ENCODE measurements at regions not wholly inside any gene's neighbourhood (a gene's known extent, or its start where the extent isn't known, plus 50 kb on each side); places are given as distances from the start of the nearest gene placed in this dataset.

- no peak for TF ChIP-seq CTCF (IDR thresholded peaks at IDR 0.05)
- no peaks in the 10 kb centered on the region for H3K4me1 ChIP-seq
- DNase-seq = no peak
- H3K36me3 ChIP-seq = no peaks in the 10 kb centered on the region
- H3K4me3 ChIP-seq = no peak overlapping the region
- intact Hi-C loops (cut with DNase I; ENCODE audit: low total_unique reads) = no loop called here
- H3K27ac ChIP-seq = no peak overlapping the region
- H3K9me3 ChIP-seq = no peaks in the 10 kb centered on the region
- H3K27me3 ChIP-seq = no peaks in the 10 kb centered on the region
Measured at GRCh38 chr5:121024416-121025311, 560.6 kb downstream of the PRR16 start.

GRCh38 chr5:121025671-121026070, 561.6 kb downstream of the PRR16 start:
- Histone ChIP-seq H3K27ac (no peak overlapping the region), H3K36me3 (no peaks in the 10 kb centered on the region), H3K27me3 (no peaks in the 10 kb centered on the region), H3K4me1 (no peaks in the 10 kb centered on the region), H3K9me3 (no peaks in the 10 kb centered on the region), H3K4me3 (no peak overlapping the region)
- intact Hi-C loops (cut with DNase I; ENCODE audit: low total_unique reads) = no loop called here
- no peak for TF ChIP-seq CTCF (IDR thresholded peaks at IDR 0.05)
- no peak for DNase-seq

- DNase-seq = no peak
- Histone ChIP-seq H3K9me3 (no peaks in the 10 kb centered on the region), H3K4me3 (no peak overlapping the region), H3K27me3 (no peaks in the 10 kb centered on the region), H3K27ac (no peak overlapping the region), H3K4me1 (no peaks in the 10 kb centered on the region), H3K36me3 (no peaks in the 10 kb centered on the region)
- no peak for TF ChIP-seq CTCF (IDR thresholded peaks at IDR 0.05)
- intact Hi-C loops (cut with DNase I; ENCODE audit: low total_unique reads) = no loop called here
Measured at GRCh38 chr5:121027636-121028035, 563.5 kb downstream of the PRR16 start.

- Histone ChIP-seq H3K27me3 (no peaks in the 10 kb centered on the region), H3K9me3 (no peaks in the 10 kb centered on the region), H3K4me1 (no peaks in the 10 kb centered on the region), H3K36me3 (no peaks in the 10 kb centered on the region), H3K4me3 (no peak overlapping the region), H3K27ac (no peak overlapping the region)
- DNase-seq = no peak
- TF ChIP-seq CTCF (IDR thresholded peaks at IDR 0.05) = no peak
- intact Hi-C loops (cut with DNase I; ENCODE audit: low total_unique reads) = no loop called here
Measured at GRCh38 chr5:121029536-121030245, 565.6 kb downstream of the PRR16 start.

GRCh38 chr5:121031491-121031890, 567.4 kb downstream of the PRR16 start:
- intact Hi-C loops (cut with DNase I; ENCODE audit: low total_unique reads) = no loop called here

More at GRCh38 chr5:121031491-121031890, 567.4 kb downstream of the PRR16 start:
- no peaks in the 10 kb centered on the region for H3K9me3 ChIP-seq
- no peaks in the 10 kb centered on the region for H3K27me3 ChIP-seq
- DNase-seq = no peak
- H3K4me1 ChIP-seq = no peaks in the 10 kb centered on the region
- no peak overlapping the region for H3K27ac ChIP-seq
- H3K36me3 ChIP-seq = no peaks in the 10 kb centered on the region
- no peak overlapping the region for H3K4me3 ChIP-seq
- TF ChIP-seq CTCF (IDR thresholded peaks at IDR 0.05) = no peak
